Right renal cortex interstitium (tissue), 3 donors: ENCODE measurements at regions not wholly inside any gene's neighbourhood (a gene's known extent, or its start where the extent isn't known, plus 50 kb on each side); places are given as distances from the start of the nearest gene placed in this dataset.
"Not testable (repeated sequence)": the region's sequence is repeated elsewhere in the genome, so short reads cannot be mapped to it uniquely, and the experiment has no call there.

Source experiments
- DNase-seq, 3 donors: peaks; one replicate each; pipeline ENCODE4 v3.0.0-alpha.2; 2013; ENCODE audit warnings: low read depth in 3 of 3, low spot score in 2 of 3

- no peak for DNase-seq
These were observed 62.2 kb downstream of the SPANXN3 start for GRCh38 chrX:143455046-143455445.

GRCh38 chrX:143437439-143437838 is 79.8 kb downstream of the SPANXN3 start:
- no peak for DNase-seq

- DNase-seq, result no peak
These were observed 81.4 kb downstream of the SPANXN3 start for GRCh38 chrX:143435916-143436315.

GRCh38 chrX:143429811-143430210 is 87.5 kb downstream of the SPANXN3 start:
- no peak for DNase-seq

- DNase-seq, result no peak
These were observed 88.1 kb downstream of the SPANXN3 start for GRCh38 chrX:143429131-143429530.

- no peak for DNase-seq
These were observed 116.1 kb downstream of the SPANXN3 start for GRCh38 chrX:143401160-143401559.

GRCh38 chrX:143378851-143379250 is 138.4 kb downstream of the SPANXN3 start:
- no peak for DNase-seq

- DNase-seq, result no peak
These were observed 153.9 kb downstream of the SPANXN3 start for GRCh38 chrX:143363419-143363818.

GRCh38 chrX:143340190-143340589 is 177.1 kb downstream of the SPANXN3 start:
- DNase-seq, result no peak

GRCh38 chrX:143336261-143336660 is 181.0 kb downstream of the SPANXN3 start:
- DNase-seq, result no peak

- DNase-seq, result no peak
These were observed 197.7 kb downstream of the SPANXN3 start for GRCh38 chrX:143319526-143319925.

GRCh38 chrX:143318857-143319256 is 198.4 kb downstream of the SPANXN3 start:
- not testable (repeated sequence) for DNase-seq

- no peak for DNase-seq
These were observed 210.0 kb downstream of the SPANXN3 start for GRCh38 chrX:143306991-143307937.

GRCh38 chrX:143304518-143304917 is 212.8 kb downstream of the SPANXN3 start:
- DNase-seq, result no peak

- DNase-seq, result no peak
These were observed 213.2 kb downstream of the SPANXN3 start for GRCh38 chrX:143304025-143304424.

- DNase-seq, result no peak
These were observed 218.5 kb downstream of the SPANXN3 start for GRCh38 chrX:143298663-143299241.

- DNase-seq, result no peak
These were observed 220.8 kb downstream of the SPANXN3 start for GRCh38 chrX:143296521-143296920.

- DNase-seq, result no peak
These were observed 230.0 kb downstream of the SPANXN3 start for GRCh38 chrX:143287236-143287635.

- DNase-seq, result no peak
These were observed 244.6 kb downstream of the SPANXN4 start for GRCh38 chrX:143270317-143270716.

- not testable (repeated sequence) for DNase-seq
These were observed 218.9 kb downstream of the SPANXN4 start for GRCh38 chrX:143244593-143244992.

- DNase-seq, result no peak
These were observed 214.9 kb downstream of the SPANXN4 start for GRCh38 chrX:143240658-143241057.

- no peak for DNase-seq
These were observed 205.8 kb downstream of the SPANXN4 start for GRCh38 chrX:143231492-143231891.
